Smooth muscle cell (in vitro differentiated cells): ENCODE measurements at regions not wholly inside any gene's neighbourhood (a gene's known extent, or its start where the extent isn't known, plus 50 kb on each side); places are given as distances from the start of the nearest gene placed in this dataset.

Experiments
- DNase-seq: peaks from one replicate; lab custom pipeline; 2025; ENCODE audit not compliant: unreplicated experiment; lab: John Stamatoyannopoulos, UW
- H2AFZ ChIP-seq: fragments of 200-600 bp; sonication (generic); 2 replicates; pipeline ENCODE4 v1.6.0; 2016; ENCODE audit warnings: antibody characterized with exemption, low read depth, mild to moderate bottlenecking
- H3F3A ChIP-seq: fragments of 200-600 bp; sonication (generic); 2 replicates; pipeline ENCODE4 v1.6.0; 2017; ENCODE audit warnings: antibody characterized with exemption, low read depth
- H3K27ac ChIP-seq: fragments of 200-600 bp; sonication (generic); 2 replicates; pipeline ENCODE4 v1.5.1; 2016; ENCODE audit warnings: low read depth, mild to moderate bottlenecking
- H3K27me3 ChIP-seq: fragments of 200-600 bp; sonication (generic); 2 replicates; pipeline ENCODE4 v1.6.1; 2016; ENCODE audit warnings: low read depth, mild to moderate bottlenecking
- H3K36me3 ChIP-seq: fragments of 200-600 bp; sonication (generic); 2 replicates; pipeline ENCODE4 v1.5.1; 2016; ENCODE audit warnings: low read depth
- H3K4me1 ChIP-seq: fragments of 200-600 bp; sonication (generic); 2 replicates; pipeline ENCODE4 v1.5.1; 2016; ENCODE audit warnings: low read depth
- H3K4me2 ChIP-seq: fragments of 200-600 bp; sonication (generic); 2 replicates; pipeline ENCODE4 v1.6.0; 2016; ENCODE audit warnings: mild to moderate bottlenecking
- H3K4me3 ChIP-seq: fragments of 200-600 bp; sonication (generic); 2 replicates; pipeline ENCODE4 v1.5.1; 2016; ENCODE audit warnings: mild to moderate bottlenecking
- H3K79me2 ChIP-seq: fragments of 200-600 bp; sonication (generic); 2 replicates; pipeline ENCODE4 v1.6.0; 2016; ENCODE audit warnings: low read depth, mild to moderate bottlenecking
- H3K9ac ChIP-seq: fragments of 200-600 bp; sonication (generic); 2 replicates; pipeline ENCODE4 v1.6.0; 2016; ENCODE audit warnings: low read depth
- H3K9me3 ChIP-seq: fragments of 200-600 bp; sonication (generic); replicated peaks from 2 replicates; pipeline ENCODE4 v1.5.1; 2016; ENCODE audit warnings: low read depth
- H4K20me1 ChIP-seq: fragments of 200-600 bp; sonication (generic); 2 replicates; pipeline ENCODE4 v1.6.0; 2016; ENCODE audit warnings: low read depth
- CTCF ChIP-seq: fragments of 200-600 bp; sonication (generic); IDR thresholded peaks from 2 replicates; pipeline ENCODE4 v1.5.1; 2017; ENCODE audit warnings: borderline replicate concordance, mild to moderate bottlenecking, antibody characterized with exemption; ENCODE audit not compliant: insufficient read depth, poor library complexity, severe bottlenecking
- WGBS: methylation state at CpG from one replicate; pipeline ENCODE4 v1.1.7; 2016; ENCODE audit warnings: low lambda C conversion rate; 5-methylcytosine and 5-hydroxymethylcytosine counted together

- Histone ChIP-seq H3K27me3 (no peaks in the 10 kb centered on the region), H3K4me1 (no peaks in the 10 kb centered on the region), H2AFZ (no peak overlapping the region), H3K79me2 (no peaks in the 10 kb centered on the region), H3K9ac (no peak overlapping the region), H3K4me3 (no peak overlapping the region), H4K20me1 (no peaks in the 10 kb centered on the region), H3K36me3 (no peaks in the 10 kb centered on the region), H3K4me2 (no peak overlapping the region), H3K9me3 (no peaks in the 10 kb centered on the region), H3F3A (no peaks in the 10 kb centered on the region), H3K27ac (no peak overlapping the region)
- DNase-seq, result no peak
- no peak for TF ChIP-seq CTCF
- 100% methylated on average over 3 of the region's 3 CpGs for WGBS
Observed at GRCh38 chr14:82720431-82720830, 1186.8 kb upstream of the SEL1L start.

GRCh38 chr14:82720946-82721345 lies 1187.3 kb upstream of the SEL1L start:
- H3K36me3 ChIP-seq, result no peaks in the 10 kb centered on the region
- no peak overlapping the region for H3K27ac ChIP-seq
- no peaks in the 10 kb centered on the region for H4K20me1 ChIP-seq
- no peaks in the 10 kb centered on the region for H3K79me2 ChIP-seq
- 79% methylated on average over 5 of the region's 5 CpGs for WGBS
- no peak overlapping the region for H3K4me2 ChIP-seq
- no peak for TF ChIP-seq CTCF
- H3F3A ChIP-seq, result no peaks in the 10 kb centered on the region
- H3K9ac ChIP-seq, result no peak overlapping the region
- no peak overlapping the region for H3K4me3 ChIP-seq
- DNase-seq, result no peak
- H3K4me1 ChIP-seq, result no peaks in the 10 kb centered on the region
- no peak overlapping the region for H2AFZ ChIP-seq
- no peaks in the 10 kb centered on the region for H3K27me3 ChIP-seq
- H3K9me3 ChIP-seq, result no peaks in the 10 kb centered on the region

- no peak overlapping the region for H2AFZ ChIP-seq
- no peak overlapping the region for H3K9ac ChIP-seq
- no peak overlapping the region for H3K27ac ChIP-seq
- H3K4me3 ChIP-seq, result no peak overlapping the region
- DNase-seq, result no peak
- H3K79me2 ChIP-seq, result no peaks in the 10 kb centered on the region
- 16% methylated on average over 2 of the region's 2 CpGs for WGBS
- H3F3A ChIP-seq, result no peaks in the 10 kb centered on the region
- no peak for TF ChIP-seq CTCF
- H3K4me1 ChIP-seq, result no peaks in the 10 kb centered on the region
- H4K20me1 ChIP-seq, result no peaks in the 10 kb centered on the region
- no peaks in the 10 kb centered on the region for H3K36me3 ChIP-seq
- H3K27me3 ChIP-seq, result no peaks in the 10 kb centered on the region
- H3K4me2 ChIP-seq, result no peak overlapping the region
- no peaks in the 10 kb centered on the region for H3K9me3 ChIP-seq
Observed at GRCh38 chr14:82724316-82724715, 1190.7 kb upstream of the SEL1L start.

GRCh38 chr14:82725213-82725612 lies 1191.6 kb upstream of the SEL1L start:
- H4K20me1 ChIP-seq, result no peaks in the 10 kb centered on the region
- H3K4me3 ChIP-seq, result no peak overlapping the region
- no peaks in the 10 kb centered on the region for H3K9me3 ChIP-seq
- H3K4me1 ChIP-seq, result no peaks in the 10 kb centered on the region
- DNase-seq, result no peak
- H3K79me2 ChIP-seq, result no peaks in the 10 kb centered on the region
- H3K27me3 ChIP-seq, result no peaks in the 10 kb centered on the region
- H3K9ac ChIP-seq, result no peak overlapping the region
- H3K4me2 ChIP-seq, result no peak overlapping the region
- H3K27ac ChIP-seq, result no peak overlapping the region
- no peaks in the 10 kb centered on the region for H3F3A ChIP-seq
- no peaks in the 10 kb centered on the region for H3K36me3 ChIP-seq
- H2AFZ ChIP-seq, result no peak overlapping the region
- TF ChIP-seq CTCF, result no peak
